ENCODE measurements at regions not wholly inside any gene's neighbourhood (a gene's known extent, or its start where the extent isn't known, plus 50 kb on each side); places are given as distances from the start of the nearest gene placed in this dataset.

DNA sequence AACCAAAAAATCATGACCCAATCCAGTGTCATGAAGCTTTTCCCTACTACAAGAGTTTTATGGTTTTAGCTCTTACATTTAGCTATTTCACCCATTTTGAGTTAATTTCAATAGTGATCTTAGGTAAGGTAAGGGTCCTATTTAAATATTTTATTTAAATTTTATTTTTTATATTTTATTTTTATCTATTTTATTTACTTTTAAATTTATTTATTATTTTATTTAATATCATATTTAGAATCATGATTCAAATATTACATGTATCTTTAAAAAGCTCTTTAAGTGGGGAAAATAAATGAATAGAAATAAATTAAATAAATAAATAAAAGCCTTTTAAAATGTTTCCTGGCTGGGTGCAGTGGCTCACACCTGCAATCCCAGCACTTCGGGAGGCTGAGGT, 276.0 kb downstream of the SKIDA1 start:
- CTCF ChIA-PET: interaction anchor here (1.0 kb wide), 1 partner anchor 23 kb away, joined by 3 read pairs; no protein-coding TSS in a partner anchor
- TF ChIP-seq, protein P1, sequence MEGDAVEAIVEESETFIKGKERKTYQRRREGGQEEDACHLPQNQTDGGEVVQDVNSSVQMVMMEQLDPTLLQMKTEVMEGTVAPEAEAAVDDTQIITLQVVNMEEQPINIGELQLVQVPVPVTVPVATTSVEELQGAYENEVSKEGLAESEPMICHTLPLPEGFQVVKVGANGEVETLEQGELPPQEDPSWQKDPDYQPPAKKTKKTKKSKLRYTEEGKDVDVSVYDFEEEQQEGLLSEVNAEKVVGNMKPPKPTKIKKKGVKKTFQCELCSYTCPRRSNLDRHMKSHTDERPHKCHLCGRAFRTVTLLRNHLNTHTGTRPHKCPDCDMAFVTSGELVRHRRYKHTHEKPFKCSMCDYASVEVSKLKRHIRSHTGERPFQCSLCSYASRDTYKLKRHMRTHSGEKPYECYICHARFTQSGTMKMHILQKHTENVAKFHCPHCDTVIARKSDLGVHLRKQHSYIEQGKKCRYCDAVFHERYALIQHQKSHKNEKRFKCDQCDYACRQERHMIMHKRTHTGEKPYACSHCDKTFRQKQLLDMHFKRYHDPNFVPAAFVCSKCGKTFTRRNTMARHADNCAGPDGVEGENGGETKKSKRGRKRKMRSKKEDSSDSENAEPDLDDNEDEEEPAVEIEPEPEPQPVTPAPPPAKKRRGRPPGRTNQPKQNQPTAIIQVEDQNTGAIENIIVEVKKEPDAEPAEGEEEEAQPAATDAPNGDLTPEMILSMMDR (IDR thresholded peaks at IDR 0.05; ENCODE audit: control extremely low read depth, extremely low read depth, low read depth, missing control alignments): no peak

DNA sequence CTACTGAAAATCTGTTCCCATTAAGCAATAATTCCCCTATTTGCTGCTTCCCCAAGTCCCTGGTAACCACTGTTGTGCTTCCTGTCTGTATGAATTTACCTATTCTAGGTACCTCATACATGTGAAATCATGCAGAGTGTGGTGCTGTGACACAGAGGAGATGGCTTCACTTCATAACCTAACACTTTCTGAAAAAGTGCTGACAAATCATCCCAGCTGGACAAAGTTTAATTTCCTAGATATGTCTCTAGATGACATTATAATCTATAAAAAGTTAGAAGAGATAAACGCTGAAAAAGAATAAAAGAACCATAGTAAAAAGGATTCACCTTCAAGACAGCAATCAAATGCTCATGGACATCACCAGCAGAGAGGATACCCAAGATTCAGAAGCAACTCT, 277.9 kb downstream of the SKIDA1 start:
- TF ChIP-seq, protein P1 (IDR thresholded peaks at IDR 0.05; ENCODE audit: control extremely low read depth, extremely low read depth, low read depth, missing control alignments): no peak
- ChIA-PET POLR2A (no interaction called here), CTCF (no interaction called here)
- no peak for DNase-seq (ENCODE audit: extremely low spot score)

More for the DNA sequence above, 276.0 kb downstream of the SKIDA1 start:
- POLR2A ChIA-PET: no interaction called here
- no peak for DNase-seq (ENCODE audit: extremely low spot score)

DNA sequence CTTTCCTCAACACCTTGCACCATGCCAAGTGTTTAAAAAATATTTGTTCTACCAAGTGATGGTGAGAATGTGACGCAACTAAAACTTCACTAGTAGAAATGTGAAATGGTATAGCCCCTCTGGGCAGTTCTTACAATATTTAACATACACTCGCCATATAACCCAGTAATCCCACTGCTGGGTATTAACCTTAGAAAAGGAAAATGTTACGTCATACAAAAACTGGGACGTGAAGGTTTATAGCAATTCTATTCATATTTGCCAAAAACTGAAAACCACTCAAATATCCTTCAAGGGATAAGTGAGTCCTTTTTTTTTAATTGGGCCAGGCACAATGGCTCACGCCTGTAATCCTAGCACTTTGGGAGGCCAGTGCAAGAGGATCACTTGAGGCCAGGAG, 279.3 kb downstream of the SKIDA1 start:
- TF ChIP-seq, protein P1 (IDR thresholded peaks at IDR 0.05; ENCODE audit: control extremely low read depth, extremely low read depth, low read depth, missing control alignments): no peak
- ChIA-PET CTCF (interaction anchor here (1.2 kb wide), 1 partner anchor 20 kb away, joined by 3 read pairs; no protein-coding TSS in a partner anchor), POLR2A (no interaction called here)
- DNase-seq (ENCODE audit: extremely low spot score): no peak

GRCh38 chr10:21243748-21244257, 281.7 kb downstream of the SKIDA1 start:
- CTCF ChIA-PET: no interaction called here
- TF ChIP-seq, protein P1 (IDR thresholded peaks at IDR 0.05; ENCODE audit: control extremely low read depth, extremely low read depth, low read depth, missing control alignments): no peak
- POLR2A ChIA-PET: no interaction called here
- DNase-seq (ENCODE audit: extremely low spot score): no peak

- TF ChIP-seq, protein P1 (IDR thresholded peaks at IDR 0.05; ENCODE audit: control extremely low read depth, extremely low read depth, low read depth, missing control alignments): no peak
- DNase-seq (ENCODE audit: extremely low spot score): no peak
- POLR2A ChIA-PET: no interaction called here
- CTCF ChIA-PET: no interaction called here
Observed at GRCh38 chr10:21242915-21243314, 282.6 kb downstream of the SKIDA1 start.

- POLR2A ChIA-PET: no interaction called here
- TF ChIP-seq, protein P1 (IDR thresholded peaks at IDR 0.05; ENCODE audit: control extremely low read depth, extremely low read depth, low read depth, missing control alignments): no peak
- DNase-seq (ENCODE audit: extremely low spot score): no peak
- CTCF ChIA-PET: no interaction called here
Observed at GRCh38 chr10:21238717-21239116, 286.8 kb downstream of the SKIDA1 start.

DNA sequence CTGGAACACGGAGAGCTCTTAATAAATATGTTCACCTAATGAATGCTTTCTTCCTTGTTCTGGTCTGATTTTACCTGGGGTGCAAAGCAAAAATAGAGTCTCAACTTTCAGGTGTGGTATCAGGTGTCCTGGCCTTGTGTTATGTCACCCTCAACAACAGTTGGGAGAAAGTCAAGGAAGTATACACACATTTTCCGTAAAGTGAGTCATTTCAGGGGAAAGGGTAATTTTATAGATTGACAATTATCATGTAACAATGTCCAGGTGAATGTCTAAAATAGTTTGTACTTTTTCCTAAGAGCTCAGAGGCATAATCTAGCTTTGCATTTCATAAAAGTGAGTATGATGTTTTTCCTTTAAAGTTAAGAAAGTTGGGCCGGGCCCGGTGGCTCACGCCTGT, 287.4 kb downstream of the SKIDA1 start:
- no peak for DNase-seq (ENCODE audit: extremely low spot score)
- POLR2A ChIA-PET: no interaction called here
- TF ChIP-seq, protein P1 (IDR thresholded peaks at IDR 0.05; ENCODE audit: control extremely low read depth, extremely low read depth, low read depth, missing control alignments): no peak
- CTCF ChIA-PET: no interaction called here

Data from GM10248 (cell line).